IPS DF 4.7 (cell line): ENCODE measurements at regions not wholly inside any gene's neighbourhood (a gene's known extent, or its start where the extent isn't known, plus 50 kb on each side); places are given as distances from the start of the nearest gene placed in this dataset.

Experiments
- DNase-seq: peaks from one replicate; pipeline ENCODE4 v3.0.0-alpha.2; 2013; ENCODE audit warnings: low spot score; ENCODE audit errors: extremely low read depth

- DNase-seq: no peak
These were observed 69.7 kb upstream of the FCN1 start for GRCh38 chr9:134987376-134987775.

- no peak for DNase-seq
These were observed 70.4 kb upstream of the FCN1 start for GRCh38 chr9:134987906-134988700.

- no peak for DNase-seq
These were observed 71.0 kb upstream of the FCN1 start for GRCh38 chr9:134988706-134989105.

- no peak for DNase-seq
These were observed 71.7 kb upstream of the FCN1 start for GRCh38 chr9:134989206-134990065.

- DNase-seq: no peak
These were observed 74.4 kb upstream of the FCN1 start for GRCh38 chr9:134991808-134992754.

GRCh38 chr9:134992755-134993124, 75.0 kb upstream of the FCN1 start:
- no peak for DNase-seq

GRCh38 chr9:134993416-134993815, 75.7 kb upstream of the FCN1 start:
- DNase-seq: no peak

- no peak for DNase-seq
These were observed 76.4 kb upstream of the FCN1 start for GRCh38 chr9:134993996-134994720.

- no peak for DNase-seq
These were observed 77.4 kb upstream of the FCN1 start for GRCh38 chr9:134994926-134995791.

GRCh38 chr9:134995792-134996120, 78.0 kb upstream of the FCN1 start:
- no peak for DNase-seq

- no peak for DNase-seq
These were observed 79.1 kb upstream of the FCN1 start for GRCh38 chr9:134996591-134997530.

GRCh38 chr9:135000647-135001245, 83.0 kb upstream of the FCN1 start:
- DNase-seq: no peak

- DNase-seq: no peak
These were observed 83.8 kb upstream of the FCN1 start for GRCh38 chr9:135001526-135001925.

- no peak for DNase-seq
These were observed 84.6 kb upstream of the FCN1 start for GRCh38 chr9:135002336-135002735.

GRCh38 chr9:135002802-135003201, 84.7 kb upstream of the OLFM1 start:
- DNase-seq: no peak

- no peak for DNase-seq
These were observed 82.7 kb upstream of the OLFM1 start for GRCh38 chr9:135004772-135005171.

GRCh38 chr9:135006911-135007570, 80.4 kb upstream of the OLFM1 start:
- no peak for DNase-seq

GRCh38 chr9:135007601-135008000, 79.9 kb upstream of the OLFM1 start:
- DNase-seq: no peak
